ENCODE measurements at regions not wholly inside any gene's neighbourhood (a gene's known extent, or its start where the extent isn't known, plus 50 kb on each side); places are given as distances from the start of the nearest gene placed in this dataset.

- Histone ChIP-seq H3K4me1 (0 out of 2 replicates have a peak, but pooled peaks cover 13% of the 10 kb centered on the region), H3K36me3 (ENCODE audit: control insufficient read depth, insufficient read depth, low read length) (no peaks in the 10 kb centered on the region), H3K27me3 (replicated peaks; ENCODE audit: control insufficient read depth, insufficient read depth, low read length) (no peaks in the 10 kb centered on the region), H3K4me3 (ENCODE audit: low read depth, low read length) (no peak overlapping the region), H3K9me3 (no peaks in the 10 kb centered on the region)
- Mint-ChIP-seq H3K27ac (ENCODE audit: unreplicated experiment) (no peak overlapping the region), H3K36me3 (ENCODE audit: insufficient read depth, unreplicated experiment) (no peaks in the 10 kb centered on the region), H3K4me1 (ENCODE audit: low read depth, unreplicated experiment) (peaks cover 6% of the 10 kb centered on the region), H3K27me3 (ENCODE audit: insufficient read depth, unreplicated experiment) (no peaks in the 10 kb centered on the region), H3K9me3 (ENCODE audit: unreplicated experiment) (peaks cover 16% of the 10 kb centered on the region), H3K4me3 (ENCODE audit: unreplicated experiment) (no peak overlapping the region)
- intact Hi-C loops (cut with micrococcal nuclease; ENCODE audit: unreplicated experiment), result no loop called here
- no peak for DNase-seq
- POLR2A ChIA-PET, result no interaction called here
- TF ChIP-seq CTCF (IDR thresholded peaks at IDR 0.05; ENCODE audit: insufficient read depth in 1 of 2, low read depth in 1 of 2, low read length in 1 of 2, severe bottlenecking in 1 of 2, unreplicated experiment in 1 of 2), result no peak
- no TSS peak for BruUV-seq (replicated peaks)
- CTCF ChIA-PET, result no interaction called here
These were observed 339.0 kb downstream of the METTL15 start for GRCh38 chr11:28447226-28447625.

- 0 out of 2 replicates have a peak, but pooled peaks cover 2% of the 10 kb centered on the region for H3K4me1 ChIP-seq
- DNase-seq, result no peak
- no peaks in the 10 kb centered on the region for H3K36me3 ChIP-seq (ENCODE audit: control insufficient read depth, insufficient read depth, low read length)
- no peaks in the 10 kb centered on the region for H3K27me3 ChIP-seq (replicated peaks; ENCODE audit: control insufficient read depth, insufficient read depth, low read length)
- ChIA-PET CTCF (interaction anchor here (0.5 kb wide), 1 partner anchor 362 kb away, joined by 3 read pairs; no protein-coding TSS in a partner anchor), POLR2A (no interaction called here)
- H3K27ac Mint-ChIP-seq (ENCODE audit: unreplicated experiment), result no peak overlapping the region
- H3K4me3 ChIP-seq (ENCODE audit: low read depth, low read length), result no peak overlapping the region
- intact Hi-C loops (cut with micrococcal nuclease; ENCODE audit: unreplicated experiment), result no loop called here
- H3K27me3 Mint-ChIP-seq (ENCODE audit: insufficient read depth, unreplicated experiment), result no peaks in the 10 kb centered on the region
- no peaks in the 10 kb centered on the region for H3K9me3 Mint-ChIP-seq (ENCODE audit: unreplicated experiment)
- no peaks in the 10 kb centered on the region for H3K9me3 ChIP-seq
- TF ChIP-seq CTCF (IDR thresholded peaks at IDR 0.05; ENCODE audit: insufficient read depth in 1 of 2, low read depth in 1 of 2, low read length in 1 of 2, severe bottlenecking in 1 of 2, unreplicated experiment in 1 of 2), result no peak
- no peaks in the 10 kb centered on the region for H3K36me3 Mint-ChIP-seq (ENCODE audit: insufficient read depth, unreplicated experiment)
- BruUV-seq (replicated peaks), result no TSS peak
- no peaks in the 10 kb centered on the region for H3K4me1 Mint-ChIP-seq (ENCODE audit: low read depth, unreplicated experiment)
- no peak overlapping the region for H3K4me3 Mint-ChIP-seq (ENCODE audit: unreplicated experiment)
These were observed 333.9 kb downstream of the METTL15 start for GRCh38 chr11:28442131-28442530.

GRCh38 chr11:28439403-28439802 is 331.2 kb downstream of the METTL15 start:
- H3K9me3 Mint-ChIP-seq (ENCODE audit: unreplicated experiment), result no peaks in the 10 kb centered on the region
- H3K36me3 Mint-ChIP-seq (ENCODE audit: insufficient read depth, unreplicated experiment), result no peaks in the 10 kb centered on the region
- no peaks in the 10 kb centered on the region for H3K4me1 ChIP-seq
- intact Hi-C loops (cut with micrococcal nuclease; ENCODE audit: unreplicated experiment), result no loop called here
- BruUV-seq (replicated peaks), result no TSS peak
- H3K27me3 Mint-ChIP-seq (ENCODE audit: insufficient read depth, unreplicated experiment), result no peaks in the 10 kb centered on the region
- no peak overlapping the region for H3K4me3 Mint-ChIP-seq (ENCODE audit: unreplicated experiment)
- no peak for DNase-seq
- no peaks in the 10 kb centered on the region for H3K9me3 ChIP-seq
- ChIA-PET CTCF (no interaction called here), POLR2A (no interaction called here)
- no peaks in the 10 kb centered on the region for H3K4me1 Mint-ChIP-seq (ENCODE audit: low read depth, unreplicated experiment)
- H3K27ac Mint-ChIP-seq (ENCODE audit: unreplicated experiment), result no peak overlapping the region
- H3K27me3 ChIP-seq (replicated peaks; ENCODE audit: control insufficient read depth, insufficient read depth, low read length), result no peaks in the 10 kb centered on the region
- no peaks in the 10 kb centered on the region for H3K36me3 ChIP-seq (ENCODE audit: control insufficient read depth, insufficient read depth, low read length)
- no peak for TF ChIP-seq CTCF (IDR thresholded peaks at IDR 0.05; ENCODE audit: insufficient read depth in 1 of 2, low read depth in 1 of 2, low read length in 1 of 2, severe bottlenecking in 1 of 2, unreplicated experiment in 1 of 2)
- H3K4me3 ChIP-seq (ENCODE audit: low read depth, low read length), result no peak overlapping the region

Data from Caco-2 (cell line).